ENCODE measurements at regions not wholly inside any gene's neighbourhood (a gene's known extent, or its start where the extent isn't known, plus 50 kb on each side); places are given as distances from the start of the nearest gene placed in this dataset.
"Not testable (repeated sequence)": the region's sequence is repeated elsewhere in the genome, so short reads cannot be mapped to it uniquely, and the experiment has no call there.

DNA sequence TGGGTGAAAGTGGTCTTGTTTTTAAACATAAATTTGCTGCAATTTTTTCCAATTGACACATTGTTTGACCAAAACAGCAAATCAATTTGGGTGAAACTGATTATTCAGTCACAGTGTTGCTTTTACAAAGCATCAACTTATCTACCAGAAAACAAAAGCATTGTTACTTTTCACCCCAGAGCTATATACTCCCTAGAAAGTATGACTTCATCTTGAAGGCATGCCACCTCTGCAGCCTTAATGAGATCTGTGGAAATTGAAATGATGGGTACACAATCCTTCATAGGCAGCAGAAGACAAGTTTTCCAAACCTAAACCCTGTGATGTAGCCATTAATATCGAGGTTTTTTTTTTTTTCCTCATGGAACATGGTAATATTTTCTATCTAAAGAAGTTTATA is 615.9 kb downstream of the CHSY3 start:
- H3K4me1 Mint-ChIP-seq, result no peaks in the 10 kb centered on the region
- H3K9me3 Mint-ChIP-seq, result peaks cover 10% of the 10 kb centered on the region
- H3K36me3 Mint-ChIP-seq (ENCODE audit: low read depth), result no peaks in the 10 kb centered on the region
- no peak for DNase-seq
- no peaks in the 10 kb centered on the region for H3K27me3 Mint-ChIP-seq
- H3K27ac Mint-ChIP-seq, result no peak overlapping the region
- no peak overlapping the region for H3K4me3 Mint-ChIP-seq
- intact Hi-C loops (cut with micrococcal nuclease), result no loop called here

DNA sequence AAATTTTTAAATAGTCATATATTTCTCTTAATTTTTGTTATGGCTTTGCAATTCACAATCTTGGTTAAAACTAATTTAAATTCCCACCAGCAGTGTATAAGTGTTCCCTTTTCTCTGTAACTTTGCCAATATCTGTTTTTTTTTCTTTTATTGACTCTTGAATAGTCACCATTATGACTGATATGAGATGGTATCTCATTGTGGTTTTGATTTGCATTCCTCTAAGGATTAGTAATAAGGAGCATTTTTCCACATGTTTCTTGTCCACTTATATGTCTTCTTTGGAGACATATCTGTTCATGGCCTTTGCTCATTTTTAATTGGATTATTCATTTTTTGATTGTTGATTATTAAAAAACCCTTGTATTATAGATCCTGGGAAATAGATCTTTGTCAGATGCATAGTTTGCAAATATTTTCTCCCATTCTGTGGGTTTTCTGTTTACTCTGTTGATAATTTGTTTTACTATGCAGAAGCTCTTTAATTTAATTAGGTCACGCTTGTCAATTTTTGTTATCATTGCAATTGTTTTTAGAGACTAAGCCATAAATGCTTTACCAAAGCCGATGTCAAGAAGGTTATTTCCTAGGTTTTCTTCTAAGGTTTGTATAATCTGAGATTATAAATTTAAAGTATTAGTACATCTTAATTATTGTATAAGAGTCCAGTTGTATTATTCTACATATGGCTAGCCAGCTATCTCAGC is 610.9 kb downstream of the CHSY3 start:
- no peak for DNase-seq
- no peak overlapping the region for H3K27ac Mint-ChIP-seq
- no peaks in the 10 kb centered on the region for H3K36me3 Mint-ChIP-seq (ENCODE audit: low read depth)
- H3K4me1 Mint-ChIP-seq, result no peaks in the 10 kb centered on the region
- intact Hi-C loops (cut with micrococcal nuclease), result no loop called here
- no peaks in the 10 kb centered on the region for H3K27me3 Mint-ChIP-seq
- H3K9me3 Mint-ChIP-seq, result peaks cover 10% of the 10 kb centered on the region
- no peak overlapping the region for H3K4me3 Mint-ChIP-seq

- H3K36me3 Mint-ChIP-seq (ENCODE audit: low read depth), result no peaks in the 10 kb centered on the region
- intact Hi-C loops (cut with micrococcal nuclease), result no loop called here
- H3K4me1 Mint-ChIP-seq, result no peaks in the 10 kb centered on the region
- DNase-seq, result no peak
- H3K4me3 Mint-ChIP-seq, result no peak overlapping the region
- no peaks in the 10 kb centered on the region for H3K27me3 Mint-ChIP-seq
- no peak overlapping the region for H3K27ac Mint-ChIP-seq
- H3K9me3 Mint-ChIP-seq, result no peaks in the 10 kb centered on the region
These were observed 598.4 kb downstream of the CHSY3 start for GRCh38 chr5:130502702-130503101.

DNA sequence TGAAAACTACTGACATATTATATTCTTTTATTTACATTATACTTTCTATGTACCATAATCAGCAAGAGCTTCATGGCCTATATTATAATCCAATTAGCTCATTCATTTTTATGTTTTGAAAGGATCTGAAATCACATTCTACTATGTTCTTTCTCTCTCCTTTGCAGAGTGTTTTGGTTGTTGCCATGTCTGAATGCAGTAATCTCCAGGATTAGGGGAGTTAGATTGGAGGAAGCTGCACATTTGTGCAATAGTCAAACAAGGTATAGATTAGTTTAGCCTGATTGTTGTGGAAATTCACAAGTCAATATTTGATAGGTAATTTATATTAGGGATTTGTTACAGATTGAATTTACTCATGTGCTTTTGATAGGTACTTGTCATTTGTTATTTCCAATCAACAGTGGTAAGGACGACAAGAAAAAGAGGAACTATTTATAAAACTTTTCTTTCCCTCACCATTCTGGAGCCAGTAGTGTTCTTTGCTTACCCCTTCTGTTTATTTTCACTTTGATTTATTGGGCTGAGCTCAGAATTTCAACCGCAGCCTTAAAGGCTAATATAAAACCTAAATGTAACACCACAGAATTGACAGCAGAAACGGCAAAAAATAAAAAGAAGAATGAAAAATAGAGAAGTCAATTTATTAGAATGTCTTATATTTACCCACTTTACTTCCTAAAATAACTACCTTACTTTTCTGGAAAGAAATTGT is 597.0 kb downstream of the CHSY3 start:
- Mint-ChIP-seq H3K27me3 (no peaks in the 10 kb centered on the region), H3K9me3 (no peaks in the 10 kb centered on the region), H3K36me3 (ENCODE audit: low read depth) (no peaks in the 10 kb centered on the region), H3K4me1 (no peaks in the 10 kb centered on the region), H3K4me3 (no peak overlapping the region), H3K27ac (no peak overlapping the region)
- DNase-seq, result no peak
- intact Hi-C loops (cut with micrococcal nuclease), result no loop called here

DNA sequence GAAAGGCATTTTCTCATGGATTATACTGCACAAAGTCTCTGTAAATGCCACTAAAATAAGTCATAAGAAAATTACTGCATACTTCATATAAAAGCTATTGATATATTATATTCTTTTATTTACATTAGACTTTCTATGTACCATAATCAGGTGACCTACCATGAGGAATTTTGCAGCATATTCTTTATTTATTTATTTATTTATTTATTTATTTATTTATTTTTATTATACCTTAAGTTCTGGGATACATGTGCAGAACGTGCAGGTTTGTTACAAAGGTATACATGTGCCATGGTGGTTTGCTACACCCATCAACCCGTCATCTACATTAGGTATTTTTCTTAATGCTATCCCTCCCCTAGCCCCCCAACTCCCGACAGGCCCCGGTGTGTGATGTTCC is 596.2 kb downstream of the CHSY3 start:
- intact Hi-C loops (cut with micrococcal nuclease); H3K4me1 Mint-ChIP-seq; H3K36me3 Mint-ChIP-seq (ENCODE audit: low read depth); DNase-seq; H3K27me3 Mint-ChIP-seq; H3K27ac Mint-ChIP-seq; H3K4me3 Mint-ChIP-seq; H3K9me3 Mint-ChIP-seq: not testable (repeated sequence)

DNA sequence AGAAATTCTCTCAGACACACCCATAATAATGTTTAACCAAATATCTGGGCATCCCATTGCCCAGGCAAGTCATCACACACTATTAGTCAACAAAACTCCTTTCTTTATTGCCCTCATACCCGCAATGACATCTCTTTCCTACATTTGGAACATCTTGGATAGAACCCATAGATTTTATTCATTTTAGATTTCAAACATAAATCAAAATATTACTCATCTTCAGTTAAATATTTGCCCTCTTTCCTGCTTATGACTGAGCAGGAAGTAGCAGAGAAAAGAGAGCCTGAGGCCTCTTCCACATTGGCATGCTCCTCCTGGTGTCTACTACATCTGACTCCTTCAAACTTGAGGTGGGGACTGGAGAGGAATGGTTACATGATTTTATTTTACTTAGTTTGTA is 592.0 kb downstream of the CHSY3 start:
- H3K27ac Mint-ChIP-seq, result no peak overlapping the region
- no peak overlapping the region for H3K4me3 Mint-ChIP-seq
- H3K4me1 Mint-ChIP-seq, result no peaks in the 10 kb centered on the region
- no peak for DNase-seq
- intact Hi-C loops (cut with micrococcal nuclease), result no loop called here
- no peaks in the 10 kb centered on the region for H3K36me3 Mint-ChIP-seq (ENCODE audit: low read depth)
- H3K27me3 Mint-ChIP-seq, result no peaks in the 10 kb centered on the region
- H3K9me3 Mint-ChIP-seq, result no peaks in the 10 kb centered on the region

- H3K4me1 Mint-ChIP-seq, result no peaks in the 10 kb centered on the region
- DNase-seq, result no peak
- intact Hi-C loops (cut with micrococcal nuclease), result no loop called here
- no peak overlapping the region for H3K27ac Mint-ChIP-seq
- no peaks in the 10 kb centered on the region for H3K9me3 Mint-ChIP-seq
- no peaks in the 10 kb centered on the region for H3K27me3 Mint-ChIP-seq
- H3K4me3 Mint-ChIP-seq, result no peak overlapping the region
- no peaks in the 10 kb centered on the region for H3K36me3 Mint-ChIP-seq (ENCODE audit: low read depth)
These were observed 584.0 kb downstream of the CHSY3 start for GRCh38 chr5:130488252-130488651.

DNA sequence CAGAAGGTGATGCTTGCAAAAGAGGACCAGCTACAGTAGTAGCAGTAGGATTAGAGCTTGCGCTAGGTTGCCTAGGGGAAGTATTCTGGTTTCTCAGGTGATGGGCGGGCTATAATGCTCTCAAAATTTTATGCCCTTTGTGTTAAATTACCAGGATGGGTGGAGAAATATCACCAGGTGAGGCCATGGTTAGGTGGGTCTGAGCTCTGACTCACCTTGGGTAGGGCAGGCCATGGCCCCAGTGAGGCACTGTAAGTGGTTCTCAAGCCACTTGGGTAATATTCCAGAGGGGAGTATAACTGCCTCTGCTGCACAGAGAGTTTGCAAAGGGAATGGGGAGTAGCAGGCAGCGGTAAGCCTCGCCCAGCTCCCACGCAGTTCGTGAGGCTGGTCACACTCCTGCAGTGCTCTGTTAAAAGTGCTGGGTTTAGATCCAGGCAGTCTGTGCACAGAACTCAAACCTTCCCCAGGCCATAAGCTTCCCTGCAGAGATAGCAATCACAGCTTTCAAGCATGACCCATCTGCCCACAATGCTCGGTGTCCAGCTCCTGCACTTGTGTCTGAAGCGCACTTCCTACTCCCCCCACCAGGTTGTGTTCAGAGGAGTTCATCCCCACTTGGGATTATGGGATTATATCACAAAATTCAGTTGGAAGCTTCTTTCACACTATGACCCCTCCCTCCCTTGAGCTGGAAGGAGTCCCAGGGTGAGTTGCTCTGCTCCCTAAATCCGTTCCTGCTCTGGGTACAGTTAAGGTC is 575.0 kb downstream of the CHSY3 start:
- no peak overlapping the region for H3K4me3 Mint-ChIP-seq
- H3K36me3 Mint-ChIP-seq (ENCODE audit: low read depth), result no peaks in the 10 kb centered on the region
- no peaks in the 10 kb centered on the region for H3K27me3 Mint-ChIP-seq
- intact Hi-C loops (cut with micrococcal nuclease), result no loop called here
- H3K27ac Mint-ChIP-seq, result no peak overlapping the region
- no peaks in the 10 kb centered on the region for H3K4me1 Mint-ChIP-seq
- no peaks in the 10 kb centered on the region for H3K9me3 Mint-ChIP-seq
- DNase-seq, result no peak

DNA sequence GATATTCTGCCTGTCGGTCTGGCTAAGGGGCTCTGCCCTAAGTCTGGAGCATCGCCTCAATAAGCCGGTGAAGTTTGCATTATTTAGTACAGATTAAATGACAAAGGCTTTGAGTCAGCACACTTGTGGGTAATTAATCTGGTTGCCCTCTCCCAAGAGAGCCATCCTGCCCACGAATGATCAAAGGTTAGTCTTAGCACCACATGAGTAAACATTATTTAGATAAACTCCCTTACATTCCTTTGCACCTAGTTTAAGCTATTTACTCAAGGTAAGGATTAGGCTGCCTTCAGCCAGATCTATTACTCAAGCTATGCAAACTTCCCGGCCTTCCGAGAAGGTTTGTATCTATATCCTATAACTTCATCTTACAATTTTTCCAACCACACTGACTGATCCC is 572.1 kb downstream of the CHSY3 start:
- H3K4me3 Mint-ChIP-seq, result no peak overlapping the region
- intact Hi-C loops (cut with micrococcal nuclease), result no loop called here
- H3K9me3 Mint-ChIP-seq, result no peaks in the 10 kb centered on the region
- no peak overlapping the region for H3K27ac Mint-ChIP-seq
- no peak for DNase-seq
- no peaks in the 10 kb centered on the region for H3K4me1 Mint-ChIP-seq
- no peaks in the 10 kb centered on the region for H3K36me3 Mint-ChIP-seq (ENCODE audit: low read depth)
- H3K27me3 Mint-ChIP-seq, result no peaks in the 10 kb centered on the region

GRCh38 chr5:130462516-130462915 is 558.3 kb downstream of the CHSY3 start:
- Mint-ChIP-seq H3K9me3 (no peaks in the 10 kb centered on the region), H3K4me1 (no peaks in the 10 kb centered on the region), H3K36me3 (ENCODE audit: low read depth) (no peaks in the 10 kb centered on the region), H3K27ac (no peak overlapping the region), H3K4me3 (no peak overlapping the region), H3K27me3 (no peaks in the 10 kb centered on the region)
- DNase-seq, result no peak
- intact Hi-C loops (cut with micrococcal nuclease), result no loop called here

GRCh38 chr5:130455175-130455574 is 550.9 kb downstream of the CHSY3 start:
- intact Hi-C loops (cut with micrococcal nuclease), result no loop called here
- Mint-ChIP-seq H3K9me3 (peaks cover 4% of the 10 kb centered on the region), H3K27ac (no peak overlapping the region), H3K4me3 (no peak overlapping the region), H3K36me3 (ENCODE audit: low read depth) (no peaks in the 10 kb centered on the region), H3K27me3 (no peaks in the 10 kb centered on the region), H3K4me1 (no peaks in the 10 kb centered on the region)
- no peak for DNase-seq

DNA sequence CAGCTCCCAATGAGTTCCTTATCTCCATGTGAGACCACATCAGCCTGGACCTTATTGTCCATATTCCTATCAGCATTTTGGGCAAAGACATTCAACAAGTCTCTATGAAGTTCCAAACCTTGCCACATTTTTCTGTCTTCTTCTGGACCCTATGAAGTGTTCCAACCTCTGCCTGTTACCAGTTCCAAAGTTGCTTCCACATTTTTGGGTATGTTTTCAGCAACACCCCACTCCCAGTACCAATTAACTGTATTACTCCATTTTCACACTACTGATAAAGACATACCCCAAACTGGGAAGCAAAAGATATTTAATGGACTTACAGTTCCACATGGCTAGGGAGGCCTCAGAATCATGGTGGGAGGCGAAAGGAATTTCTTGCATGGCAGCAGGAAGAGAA is 548.5 kb downstream of the CHSY3 start:
- Mint-ChIP-seq H3K36me3 (ENCODE audit: low read depth) (no peaks in the 10 kb centered on the region), H3K4me3 (no peak overlapping the region), H3K27ac (no peak overlapping the region), H3K4me1 (no peaks in the 10 kb centered on the region), H3K9me3 (peaks cover 4% of the 10 kb centered on the region), H3K27me3 (no peaks in the 10 kb centered on the region)
- intact Hi-C loops (cut with micrococcal nuclease), result no loop called here
- DNase-seq, result no peak

DNA sequence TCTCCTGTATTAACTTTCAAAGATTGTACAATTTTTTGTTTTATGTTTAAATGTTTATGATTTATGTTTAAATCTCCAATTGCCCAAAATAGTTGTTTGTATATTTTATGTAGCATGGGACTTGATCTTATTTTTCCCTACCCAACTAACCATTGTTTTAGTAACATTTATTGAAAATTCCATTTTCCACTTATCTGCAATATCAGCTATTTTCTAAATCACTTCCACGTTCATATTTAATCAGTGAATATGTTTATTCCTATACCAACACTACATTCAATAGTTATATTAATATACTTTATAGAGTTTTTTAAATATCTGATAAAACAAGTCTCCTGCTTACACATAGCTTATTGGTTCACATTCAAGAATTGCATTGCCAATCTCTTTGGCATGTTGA is 532.2 kb downstream of the CHSY3 start:
- Mint-ChIP-seq H3K36me3 (ENCODE audit: low read depth) (no peaks in the 10 kb centered on the region), H3K9me3 (no peaks in the 10 kb centered on the region)

DNA sequence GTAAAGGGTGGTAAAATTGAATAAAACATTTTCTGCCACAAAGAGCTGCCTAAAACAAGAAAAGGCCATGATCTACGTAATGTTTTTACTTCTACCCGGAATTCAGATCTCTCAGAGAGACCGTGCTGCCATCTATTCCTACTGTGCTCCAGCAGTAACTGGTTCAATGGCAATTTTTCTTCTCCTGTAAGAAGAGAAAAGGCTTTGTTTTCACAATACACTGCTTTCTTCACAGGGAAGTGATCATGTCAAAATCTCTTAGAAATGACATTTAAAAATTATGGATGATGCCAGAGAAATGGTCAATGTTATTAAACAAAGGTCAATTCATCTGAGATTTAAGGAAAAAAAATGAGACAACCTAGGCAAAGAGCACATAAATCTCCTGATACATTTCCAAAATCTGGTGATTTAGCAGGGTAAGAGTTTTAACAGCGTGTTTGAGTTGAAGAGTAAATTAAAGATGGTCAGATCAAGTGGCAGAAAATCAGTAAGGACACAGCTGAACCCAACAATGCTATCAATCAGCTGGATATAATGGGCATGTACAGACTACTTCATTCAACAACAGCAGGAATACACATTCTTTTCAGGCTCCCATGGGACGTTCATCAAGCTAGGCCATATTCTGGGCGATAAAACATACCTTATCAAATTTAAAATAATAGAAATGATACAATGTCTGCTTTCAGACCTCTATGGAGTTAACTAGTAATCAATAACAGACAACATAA is 523.1 kb downstream of the CHSY3 start:
- Mint-ChIP-seq H3K27me3 (no peaks in the 10 kb centered on the region), H3K36me3 (ENCODE audit: low read depth) (no peaks in the 10 kb centered on the region), H3K27ac (no peak overlapping the region), H3K4me1 (no peaks in the 10 kb centered on the region), H3K9me3 (no peaks in the 10 kb centered on the region), H3K4me3 (no peak overlapping the region)
- intact Hi-C loops (cut with micrococcal nuclease), result no loop called here
- no peak for DNase-seq

More for the DNA sequence above, 532.2 kb downstream of the CHSY3 start:
- H3K4me1 Mint-ChIP-seq, result no peaks in the 10 kb centered on the region
- DNase-seq, result no peak
- H3K4me3 Mint-ChIP-seq, result no peak overlapping the region
- intact Hi-C loops (cut with micrococcal nuclease), result no loop called here
- H3K27ac Mint-ChIP-seq, result no peak overlapping the region
- H3K27me3 Mint-ChIP-seq, result no peaks in the 10 kb centered on the region

Data from activated CD4-positive, alpha-beta T cell treated with anti-CD3 and anti-CD28 coated beads, Interleukin-2, amount 10 ng/mL, durations not matched to agents 24 days and 14 days (primary cell).